ENCODE measurements at regions not wholly inside any gene's neighbourhood (a gene's known extent, or its start where the extent isn't known, plus 50 kb on each side); places are given as distances from the start of the nearest gene placed in this dataset.

DNA sequence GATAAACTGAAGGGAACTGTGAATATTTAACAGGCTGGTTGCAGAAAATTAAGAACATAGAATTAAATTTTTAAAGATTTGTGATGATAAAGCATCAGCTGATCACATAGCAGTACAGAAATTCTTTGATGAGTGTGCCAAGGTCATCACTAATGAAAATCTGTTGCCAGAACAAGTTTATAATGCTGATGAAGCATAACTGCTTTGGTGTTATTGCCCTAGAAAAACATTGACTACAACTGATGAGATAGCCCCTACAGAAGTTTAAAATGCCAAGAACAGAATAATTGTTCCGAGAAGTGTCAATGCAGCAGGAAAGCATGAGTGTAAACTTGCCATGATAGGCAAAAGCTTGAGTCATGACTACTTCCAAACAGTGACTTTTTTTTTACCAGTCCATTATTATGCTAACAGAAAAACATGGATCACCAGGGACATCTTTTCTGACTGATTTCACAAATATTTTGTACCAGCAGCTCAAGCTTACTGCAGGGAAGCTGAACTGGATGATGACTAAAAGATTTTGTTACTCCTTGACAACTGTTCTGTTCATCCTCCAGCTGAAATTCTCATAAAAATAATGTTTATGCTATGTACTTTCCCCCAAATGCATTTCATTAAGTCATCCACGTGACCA, 1136.6 kb downstream of the FAT4 start:
- Mint-ChIP-seq H3K4me1 (no peaks in the 10 kb centered on the region), H3K27ac (no peak overlapping the region), H3K4me3 (no peak overlapping the region), H3K27me3 (no peaks in the 10 kb centered on the region), H3K9me3 (ENCODE audit: insufficient read depth) (peaks cover 7% of the 10 kb centered on the region)
- Histone ChIP-seq H2AFZ (ENCODE audit: insufficient read depth, low read depth, low read length, poor library complexity, severe bottlenecking) (no peak overlapping the region), H3K9me3 (ENCODE audit: control extremely low read depth in 1 of 3, control insufficient read depth in 2 of 3, insufficient read depth in 1 of 3, low read length in 2 of 3) (no peaks in the 10 kb centered on the region), H4K20me1 (ENCODE audit: control insufficient read depth, insufficient read depth, low read length, poor library complexity, severe bottlenecking) (no peaks in the 10 kb centered on the region), H3K4me1 (ENCODE audit: control insufficient read depth in 2 of 2, insufficient read depth in 2 of 2, low read length in 2 of 2) (no peaks in the 10 kb centered on the region), H3K27ac (ENCODE audit: low read length in 2 of 2) (no peak overlapping the region), H3K79me2 (ENCODE audit: control insufficient read depth, insufficient read depth, low read length) (no peaks in the 10 kb centered on the region), H3K36me3 (replicated peaks in 1 of 2; ENCODE audit: control extremely low read depth in 1 of 2, control insufficient read depth in 1 of 2, extremely low read depth in 1 of 2, insufficient read depth in 2 of 2, low read length in 1 of 2) (no peaks in the 10 kb centered on the region), H3K27me3 (replicated peaks in 1 of 4; ENCODE audit: control extremely low read depth in 1 of 4, control insufficient read depth in 3 of 4, insufficient read depth in 4 of 4, low read length in 3 of 4) (no peaks in the 10 kb centered on the region), H3K4me2 (replicated peaks; ENCODE audit: low read depth, low read length, poor library complexity, severe bottlenecking) (no peak overlapping the region), H3K4me3 (ENCODE audit: control extremely low read depth in 1 of 5, extremely low read depth in 1 of 5, insufficient read depth in 1 of 5, low read depth in 2 of 5, low read length in 4 of 5) (no peak overlapping the region), H3K9ac (ENCODE audit: low read length) (no peak overlapping the region)
- ATAC-seq (ENCODE audit: low read depth), result no peak
- DNase-seq, result no peak
- whole genome bisulfite sequencing (ENCODE audit: insufficient coverage), result 80% methylated on average over 1 of the region's 2 CpGs
- intact Hi-C loops (cut with micrococcal nuclease), result no loop called here
- ChIA-PET CTCF (no interaction called here), POLR2A (no interaction called here)
- TF ChIP-seq, protein P1, sequence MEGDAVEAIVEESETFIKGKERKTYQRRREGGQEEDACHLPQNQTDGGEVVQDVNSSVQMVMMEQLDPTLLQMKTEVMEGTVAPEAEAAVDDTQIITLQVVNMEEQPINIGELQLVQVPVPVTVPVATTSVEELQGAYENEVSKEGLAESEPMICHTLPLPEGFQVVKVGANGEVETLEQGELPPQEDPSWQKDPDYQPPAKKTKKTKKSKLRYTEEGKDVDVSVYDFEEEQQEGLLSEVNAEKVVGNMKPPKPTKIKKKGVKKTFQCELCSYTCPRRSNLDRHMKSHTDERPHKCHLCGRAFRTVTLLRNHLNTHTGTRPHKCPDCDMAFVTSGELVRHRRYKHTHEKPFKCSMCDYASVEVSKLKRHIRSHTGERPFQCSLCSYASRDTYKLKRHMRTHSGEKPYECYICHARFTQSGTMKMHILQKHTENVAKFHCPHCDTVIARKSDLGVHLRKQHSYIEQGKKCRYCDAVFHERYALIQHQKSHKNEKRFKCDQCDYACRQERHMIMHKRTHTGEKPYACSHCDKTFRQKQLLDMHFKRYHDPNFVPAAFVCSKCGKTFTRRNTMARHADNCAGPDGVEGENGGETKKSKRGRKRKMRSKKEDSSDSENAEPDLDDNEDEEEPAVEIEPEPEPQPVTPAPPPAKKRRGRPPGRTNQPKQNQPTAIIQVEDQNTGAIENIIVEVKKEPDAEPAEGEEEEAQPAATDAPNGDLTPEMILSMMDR (IDR thresholded peaks at IDR 0.05), result no peak
- no peak for TF ChIP-seq EZH2 (IDR thresholded peaks at IDR 0.05; ENCODE audit: borderline replicate concordance, insufficient read depth, low read depth, low read length, poor library complexity, severe bottlenecking)

DNA sequence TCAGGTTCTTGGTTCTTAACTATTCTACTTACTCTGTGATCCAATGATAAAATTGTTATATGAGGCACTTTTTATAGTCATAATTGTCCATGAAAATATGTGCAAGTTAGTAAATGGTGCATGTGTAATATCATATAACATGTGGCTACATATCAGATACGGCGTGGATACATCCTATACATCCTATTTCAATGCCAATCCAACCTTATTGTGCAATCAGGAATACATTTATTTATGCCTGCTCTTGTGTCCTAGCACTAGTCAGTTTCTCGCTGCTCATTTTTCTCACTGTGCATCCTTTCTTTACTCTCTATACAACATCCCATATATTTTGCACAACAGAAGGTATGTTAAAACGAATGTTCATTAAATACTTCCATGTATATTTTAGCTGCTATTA, 1141.1 kb downstream of the FAT4 start:
- 100% methylated on average over 1 of the region's 4 CpGs for WGBS (ENCODE audit: insufficient coverage)
- Histone ChIP-seq H3K4me1 (ENCODE audit: control insufficient read depth in 2 of 2, insufficient read depth in 2 of 2, low read length in 2 of 2) (no peaks in the 10 kb centered on the region), H3K79me2 (ENCODE audit: control insufficient read depth, insufficient read depth, low read length) (no peaks in the 10 kb centered on the region), H3K27ac (ENCODE audit: low read length in 2 of 2) (no peak overlapping the region), H4K20me1 (ENCODE audit: control insufficient read depth, insufficient read depth, low read length, poor library complexity, severe bottlenecking) (no peaks in the 10 kb centered on the region), H3K9ac (ENCODE audit: low read length) (no peak overlapping the region), H2AFZ (ENCODE audit: insufficient read depth, low read depth, low read length, poor library complexity, severe bottlenecking) (no peak overlapping the region), H3K36me3 (replicated peaks in 1 of 2; ENCODE audit: control extremely low read depth in 1 of 2, control insufficient read depth in 1 of 2, extremely low read depth in 1 of 2, insufficient read depth in 2 of 2, low read length in 1 of 2) (no peaks in the 10 kb centered on the region), H3K27me3 (replicated peaks in 1 of 4; ENCODE audit: control extremely low read depth in 1 of 4, control insufficient read depth in 3 of 4, insufficient read depth in 4 of 4, low read length in 3 of 4) (no peaks in the 10 kb centered on the region), H3K4me3 (ENCODE audit: control extremely low read depth in 1 of 5, extremely low read depth in 1 of 5, insufficient read depth in 1 of 5, low read depth in 2 of 5, low read length in 4 of 5) (no peak overlapping the region), H3K4me2 (replicated peaks; ENCODE audit: low read depth, low read length, poor library complexity, severe bottlenecking) (no peak overlapping the region), H3K9me3 (ENCODE audit: control extremely low read depth in 1 of 3, control insufficient read depth in 2 of 3, insufficient read depth in 1 of 3, low read length in 2 of 3) (no peaks in the 10 kb centered on the region)
- no peak for DNase-seq
- H3K27me3 Mint-ChIP-seq, result no peaks in the 10 kb centered on the region
- H3K4me3 Mint-ChIP-seq, result no peak overlapping the region
- TF ChIP-seq, protein P1 (IDR thresholded peaks at IDR 0.05), result no peak
- TF ChIP-seq EZH2 (IDR thresholded peaks at IDR 0.05; ENCODE audit: borderline replicate concordance, insufficient read depth, low read depth, low read length, poor library complexity, severe bottlenecking), result no peak
- no peak overlapping the region for H3K27ac Mint-ChIP-seq
- no peaks in the 10 kb centered on the region for H3K4me1 Mint-ChIP-seq
- intact Hi-C loops (cut with micrococcal nuclease), result no loop called here
- peaks cover 5% of the 10 kb centered on the region for H3K9me3 Mint-ChIP-seq (ENCODE audit: insufficient read depth)
- CTCF ChIA-PET, result no interaction called here
- POLR2A ChIA-PET, result no interaction called here
- ATAC-seq (ENCODE audit: low read depth), result no peak

Measured in B cell (primary cell).